ENCODE measurements at regions not wholly inside any gene's neighbourhood (a gene's known extent, or its start where the extent isn't known, plus 50 kb on each side); places are given as distances from the start of the nearest gene placed in this dataset.
"Not testable (repeated sequence)": the region's sequence is repeated elsewhere in the genome, so short reads cannot be mapped to it uniquely, and the experiment has no call there.

DNA sequence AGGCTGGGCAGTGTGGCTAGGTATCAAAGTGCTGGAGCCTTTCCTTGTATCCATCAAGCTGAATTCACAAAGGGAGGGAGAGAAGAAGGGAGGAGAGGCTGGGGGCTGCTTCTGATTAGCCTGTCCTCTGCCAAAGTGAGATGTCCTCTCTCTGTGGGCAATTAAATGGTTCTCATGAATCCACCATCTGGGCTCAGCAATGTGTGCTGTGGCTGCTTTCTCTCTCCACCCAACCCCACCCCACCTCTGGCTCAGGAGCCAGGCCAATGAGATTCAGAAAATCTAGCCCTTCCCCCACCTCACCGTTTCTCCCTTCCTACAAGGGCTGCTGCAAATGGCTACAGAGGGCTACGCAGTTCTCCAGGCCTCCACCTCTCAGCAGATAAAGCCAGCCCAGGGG, 154.6 kb downstream of the TENT5C start:
- Histone ChIP-seq H3K4me3 (no peak overlapping the region), H3K27me3 (no peaks in the 10 kb centered on the region), H3K9me3 (no peaks in the 10 kb centered on the region), H3K36me3 (no peaks in the 10 kb centered on the region), H3K4me1 (peaks cover 0 to 9% (median 0%) of the 10 kb centered on the region in 4 donors), H3K27ac (no peak overlapping the region)
- TF ChIP-seq POLR2A (IDR thresholded peaks at IDR 0.05) = no peak
- TF ChIP-seq, protein P1, sequence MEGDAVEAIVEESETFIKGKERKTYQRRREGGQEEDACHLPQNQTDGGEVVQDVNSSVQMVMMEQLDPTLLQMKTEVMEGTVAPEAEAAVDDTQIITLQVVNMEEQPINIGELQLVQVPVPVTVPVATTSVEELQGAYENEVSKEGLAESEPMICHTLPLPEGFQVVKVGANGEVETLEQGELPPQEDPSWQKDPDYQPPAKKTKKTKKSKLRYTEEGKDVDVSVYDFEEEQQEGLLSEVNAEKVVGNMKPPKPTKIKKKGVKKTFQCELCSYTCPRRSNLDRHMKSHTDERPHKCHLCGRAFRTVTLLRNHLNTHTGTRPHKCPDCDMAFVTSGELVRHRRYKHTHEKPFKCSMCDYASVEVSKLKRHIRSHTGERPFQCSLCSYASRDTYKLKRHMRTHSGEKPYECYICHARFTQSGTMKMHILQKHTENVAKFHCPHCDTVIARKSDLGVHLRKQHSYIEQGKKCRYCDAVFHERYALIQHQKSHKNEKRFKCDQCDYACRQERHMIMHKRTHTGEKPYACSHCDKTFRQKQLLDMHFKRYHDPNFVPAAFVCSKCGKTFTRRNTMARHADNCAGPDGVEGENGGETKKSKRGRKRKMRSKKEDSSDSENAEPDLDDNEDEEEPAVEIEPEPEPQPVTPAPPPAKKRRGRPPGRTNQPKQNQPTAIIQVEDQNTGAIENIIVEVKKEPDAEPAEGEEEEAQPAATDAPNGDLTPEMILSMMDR (IDR thresholded peaks at IDR 0.05) = no peak
- no peak for DNase-seq

DNA sequence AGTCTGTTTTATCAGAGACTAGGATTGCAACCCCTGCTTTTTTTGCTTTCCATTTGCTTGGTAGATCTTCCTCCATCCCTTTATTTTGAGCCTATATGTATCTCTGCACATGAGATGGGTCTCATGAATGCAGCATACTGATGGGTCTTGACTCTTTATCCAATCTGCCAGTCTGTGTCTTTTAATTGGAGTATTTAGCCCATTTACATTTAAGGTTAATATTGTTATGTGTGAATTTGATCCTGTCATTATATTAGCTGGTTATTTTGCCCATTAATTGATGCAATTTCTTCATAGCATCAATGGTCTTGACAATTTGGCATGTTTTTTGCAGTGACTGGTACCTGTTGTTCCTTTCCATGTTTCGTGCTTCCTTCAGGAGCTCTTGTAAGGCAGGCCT, 161.7 kb downstream of the GDAP2 start:
- H3K27ac ChIP-seq, H3K4me3 ChIP-seq, H3K36me3 ChIP-seq, DNase-seq, H3K4me1 ChIP-seq, H3K27me3 ChIP-seq: not testable (repeated sequence)
- peaks cover 0 to 15% (median 8%) of the 10 kb centered on the region in 4 donors for H3K9me3 ChIP-seq

DNA sequence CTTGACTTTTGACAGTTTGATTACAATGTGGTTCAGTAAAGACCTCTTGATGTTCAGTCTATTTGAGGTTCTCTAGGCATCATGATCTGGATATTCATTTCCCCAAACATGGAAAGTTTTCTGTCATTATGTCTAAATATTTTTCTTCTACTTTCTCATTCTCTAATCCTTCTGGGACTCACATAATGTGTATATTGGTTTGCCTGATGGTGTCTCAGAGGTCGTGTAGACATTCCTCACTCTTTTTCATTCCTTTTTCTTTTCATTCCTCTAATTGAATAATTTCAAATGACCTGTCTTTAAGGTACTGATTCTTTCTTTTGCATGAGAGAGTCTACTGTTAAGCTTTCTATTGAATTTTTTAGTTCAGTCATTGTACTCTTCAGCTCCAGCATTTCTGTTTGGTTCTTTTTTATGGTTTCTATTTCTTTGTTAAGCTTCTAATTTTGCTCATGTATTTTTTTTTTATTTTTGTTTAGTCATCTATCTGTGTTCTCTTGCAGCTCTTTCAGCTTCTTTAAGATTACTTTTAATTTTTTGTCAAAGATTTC, 158.4 kb downstream of the GDAP2 start:
- Histone ChIP-seq H3K27ac (no peak overlapping the region), H3K4me1 (no peaks in the 10 kb centered on the region), H3K9me3 (peaks cover 0 to 15% (median 8%) of the 10 kb centered on the region in 4 donors), H3K36me3 (no peaks in the 10 kb centered on the region), H3K4me3 (no peak overlapping the region), H3K27me3 (no peaks in the 10 kb centered on the region)
- no peak for DNase-seq
- no peak for TF ChIP-seq POLR2A (IDR thresholded peaks at IDR 0.05)
- TF ChIP-seq, protein P1 (IDR thresholded peaks at IDR 0.05) = no peak

DNA sequence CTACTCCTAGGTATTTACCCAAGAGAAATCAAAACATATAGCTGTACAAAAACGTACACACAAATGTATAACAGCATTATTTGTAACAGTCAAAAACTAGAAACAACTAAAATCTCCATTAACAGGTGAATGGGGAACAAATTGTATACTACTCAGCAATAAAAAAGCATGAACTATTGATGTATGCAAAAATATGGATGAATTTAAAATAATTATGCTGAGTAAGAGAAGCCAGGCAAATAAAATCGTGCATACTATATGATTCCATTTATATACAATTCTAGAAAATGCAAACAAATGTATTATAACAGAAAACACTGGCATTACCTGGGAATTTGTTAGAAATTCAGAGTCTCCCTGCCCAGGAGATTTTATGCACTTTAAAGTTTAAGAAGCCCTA, 150.1 kb downstream of the GDAP2 start:
- no peaks in the 10 kb centered on the region for H3K4me1 ChIP-seq
- no peaks in the 10 kb centered on the region for H3K27me3 ChIP-seq
- no peak for DNase-seq
- no peak overlapping the region for H3K4me3 ChIP-seq
- H3K27ac ChIP-seq = no peak overlapping the region
- no peaks in the 10 kb centered on the region for H3K9me3 ChIP-seq
- TF ChIP-seq, protein P1 (IDR thresholded peaks at IDR 0.05) = no peak
- no peak for TF ChIP-seq POLR2A (IDR thresholded peaks at IDR 0.05)
- H3K36me3 ChIP-seq = no peaks in the 10 kb centered on the region

DNA sequence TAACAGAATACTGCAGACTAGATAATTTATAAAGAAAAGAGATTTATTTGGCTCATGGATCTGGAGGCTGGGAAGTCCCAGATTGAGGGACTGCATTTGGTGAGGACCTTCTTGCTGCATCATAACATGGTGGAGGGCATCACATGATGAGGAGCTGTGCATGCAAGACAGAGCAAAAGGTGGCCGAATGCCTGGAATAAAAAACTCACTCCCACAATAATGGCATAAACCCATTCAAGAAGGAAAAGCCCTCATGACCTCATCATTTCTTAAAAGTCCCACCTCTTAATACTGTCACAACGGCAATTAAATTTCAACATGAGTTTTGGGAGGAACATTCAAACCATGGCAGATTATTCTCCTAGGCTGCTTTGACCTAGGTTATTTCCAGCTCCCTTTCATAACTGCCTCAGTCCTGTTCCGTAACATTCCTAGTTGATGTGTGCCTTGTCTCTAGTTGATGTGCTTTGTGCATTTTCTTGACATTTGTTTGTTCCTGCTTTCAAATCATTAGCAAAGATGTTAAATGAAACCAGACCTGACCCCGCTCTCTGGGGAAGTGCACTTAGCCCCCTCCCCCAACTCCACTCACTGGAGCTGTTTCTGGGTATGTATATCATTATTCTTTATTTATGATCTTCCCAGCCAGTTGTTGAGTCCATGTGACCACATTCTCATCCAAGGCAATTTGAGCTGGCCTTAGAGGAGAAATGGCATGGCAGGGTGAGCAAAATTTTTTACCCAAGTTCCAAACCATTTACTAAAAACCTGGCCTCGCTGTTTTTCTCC, 148.5 kb downstream of the GDAP2 start:
- DNase-seq = no peak
- Histone ChIP-seq H3K9me3 (no peaks in the 10 kb centered on the region), H3K27ac (no peak overlapping the region), H3K4me3 (no peak overlapping the region), H3K36me3 (no peaks in the 10 kb centered on the region), H3K4me1 (no peaks in the 10 kb centered on the region), H3K27me3 (no peaks in the 10 kb centered on the region)
- TF ChIP-seq, protein P1 (IDR thresholded peaks at IDR 0.05) = no peak
- TF ChIP-seq POLR2A (IDR thresholded peaks at IDR 0.05) = no peak

DNA sequence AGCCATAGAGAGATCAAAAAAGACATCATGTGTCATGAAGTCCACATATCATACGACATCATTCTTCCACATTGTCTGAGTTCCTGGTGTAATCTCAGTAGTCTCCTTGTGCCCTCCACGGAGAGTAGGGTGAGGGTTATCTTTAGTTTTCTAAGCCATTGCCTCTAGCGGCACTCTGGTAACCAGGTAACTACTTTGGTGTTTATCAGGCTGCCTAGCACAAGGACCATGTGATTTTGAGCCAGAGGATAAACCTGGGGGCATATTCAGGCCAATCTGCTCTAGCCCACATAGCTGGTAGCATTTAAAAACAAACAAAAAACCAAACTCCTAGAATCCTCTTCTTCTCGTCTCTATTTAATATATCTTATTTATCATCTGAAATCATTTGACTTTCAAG, 147.4 kb downstream of the GDAP2 start:
- DNase-seq = no peak
- TF ChIP-seq POLR2A (IDR thresholded peaks at IDR 0.05) = no peak
- TF ChIP-seq, protein P1 (IDR thresholded peaks at IDR 0.05) = no peak
- Histone ChIP-seq H3K4me1 (no peaks in the 10 kb centered on the region), H3K36me3 (no peaks in the 10 kb centered on the region), H3K4me3 (no peak overlapping the region), H3K27me3 (no peaks in the 10 kb centered on the region), H3K27ac (no peak overlapping the region), H3K9me3 (no peaks in the 10 kb centered on the region)
